HG02798 (cell line): ENCODE measurements at regions not wholly inside any gene's neighbourhood (a gene's known extent, or its start where the extent isn't known, plus 50 kb on each side); places are given as distances from the start of the nearest gene placed in this dataset.
A peak's percentile ranks its signal among the peaks of the same experiment; 100 is the strongest.
"Not testable (repeated sequence)": the region's sequence is repeated elsewhere in the genome, so short reads cannot be mapped to it uniquely, and the experiment has no call there.

Experiments
- ATAC-seq: cut with Tn5 transposase; IDR thresholded peaks from one replicate; pipeline ENCODE4 v1.9.1; 2021; ENCODE audit warnings: mild to moderate bottlenecking; ENCODE audit not compliant: unreplicated experiment, poor library complexity

DNA sequence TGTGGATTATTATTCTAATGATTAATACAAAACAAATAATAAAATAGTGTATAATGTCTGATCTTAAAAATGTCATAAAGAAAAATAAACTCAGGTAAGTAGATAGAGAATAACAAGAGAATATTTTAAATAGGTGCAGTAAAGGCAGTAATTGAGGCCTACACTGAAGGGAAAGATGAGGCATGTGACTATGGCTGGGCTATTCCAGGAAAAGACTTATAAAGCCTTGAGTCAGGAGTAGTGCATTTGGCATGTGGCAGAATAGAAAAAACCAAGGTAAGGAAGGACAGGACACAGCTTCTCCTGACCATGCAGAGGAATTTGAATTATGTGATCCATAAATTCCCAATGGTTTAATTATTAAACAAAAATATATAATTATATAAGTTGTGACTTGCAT, 215.6 kb upstream of the C1QTNF3 start:
- not testable (repeated sequence) for ATAC-seq

DNA sequence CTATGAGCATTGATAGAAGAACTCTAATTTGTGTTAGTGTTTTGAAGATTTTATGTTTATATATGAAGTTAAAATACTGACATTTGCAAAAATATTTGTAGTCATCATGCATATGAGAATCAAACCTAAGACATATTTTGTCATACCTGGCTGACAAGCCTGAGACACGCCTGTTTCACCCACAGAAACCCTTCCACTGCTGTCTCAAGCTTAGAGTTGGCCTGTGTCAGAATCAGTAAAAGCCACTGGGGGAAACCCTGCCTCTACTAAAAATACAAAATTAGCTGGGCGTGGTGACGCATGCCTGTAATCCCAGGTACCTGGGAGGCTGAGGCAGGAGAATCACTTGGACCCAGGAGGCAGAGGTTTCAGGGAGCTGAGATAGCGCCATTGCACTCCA, 218.0 kb upstream of the C1QTNF3 start:
- not testable (repeated sequence) for ATAC-seq

GRCh38 chr5:34266151-34266550, 223.1 kb upstream of the C1QTNF3 start:
- not testable (repeated sequence) for ATAC-seq

GRCh38 chr5:34296759-34297158, 253.7 kb upstream of the C1QTNF3 start:
- ATAC-seq, result not testable (repeated sequence)

- ATAC-seq, result not testable (repeated sequence)
Measured at GRCh38 chr5:34329201-34329600, 286.2 kb upstream of the C1QTNF3 start.

GRCh38 chr5:34329611-34330108, 286.6 kb upstream of the C1QTNF3 start:
- not testable (repeated sequence) for ATAC-seq

GRCh38 chr5:34331928-34332454, 289.0 kb upstream of the C1QTNF3 start:
- not testable (repeated sequence) for ATAC-seq

GRCh38 chr5:34339408-34340001, 296.5 kb upstream of the C1QTNF3 start:
- not testable (repeated sequence) for ATAC-seq

GRCh38 chr5:34354440-34354839, 301.7 kb upstream of the RAI14 start:
- not testable (repeated sequence) for ATAC-seq

GRCh38 chr5:34371417-34371816, 284.7 kb upstream of the RAI14 start:
- not testable (repeated sequence) for ATAC-seq

DNA sequence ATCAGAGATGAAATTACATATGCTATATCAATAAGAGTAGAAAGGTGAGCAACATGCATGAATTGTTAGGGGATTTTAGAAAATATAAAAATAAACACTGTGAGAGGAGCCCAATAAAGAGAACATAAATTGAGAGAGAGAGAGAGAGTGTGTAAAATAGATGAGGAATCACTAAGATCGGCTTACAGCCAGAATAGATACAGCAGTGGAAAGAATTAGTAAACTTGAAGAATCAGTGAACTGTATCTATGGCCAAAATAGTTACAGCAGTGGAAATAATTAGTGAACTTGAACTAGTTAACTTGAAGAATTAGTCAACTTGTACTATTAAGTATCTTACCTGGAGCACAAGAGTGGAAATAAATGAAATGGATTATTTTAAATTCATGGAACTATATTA, 284.3 kb upstream of the RAI14 start:
- not testable (repeated sequence) for ATAC-seq

GRCh38 chr5:34372739-34373138, 283.4 kb upstream of the RAI14 start:
- ATAC-seq, result not testable (repeated sequence)

DNA sequence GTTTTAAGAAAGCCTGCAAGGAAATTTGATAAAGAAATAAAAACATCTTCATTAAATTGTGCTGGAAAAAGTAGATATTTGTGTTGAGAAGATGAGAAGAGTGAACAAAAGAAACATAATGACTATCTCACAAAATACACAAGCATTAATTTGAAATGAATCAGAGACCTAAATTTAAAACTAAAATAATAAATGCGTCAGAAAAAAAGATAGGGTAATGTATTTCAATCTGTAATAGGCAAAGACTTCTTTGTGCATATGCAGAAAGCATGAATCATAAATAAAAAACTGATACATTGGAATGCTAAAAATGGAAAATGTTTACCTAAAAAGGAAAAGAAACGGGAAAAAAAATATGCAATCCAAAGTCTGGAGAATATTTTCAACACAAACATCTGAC, 278.5 kb upstream of the RAI14 start:
- ATAC-seq, result not testable (repeated sequence)

- ATAC-seq, result not testable (repeated sequence)
Measured at GRCh38 chr5:34378498-34378897, 277.6 kb upstream of the RAI14 start.

DNA sequence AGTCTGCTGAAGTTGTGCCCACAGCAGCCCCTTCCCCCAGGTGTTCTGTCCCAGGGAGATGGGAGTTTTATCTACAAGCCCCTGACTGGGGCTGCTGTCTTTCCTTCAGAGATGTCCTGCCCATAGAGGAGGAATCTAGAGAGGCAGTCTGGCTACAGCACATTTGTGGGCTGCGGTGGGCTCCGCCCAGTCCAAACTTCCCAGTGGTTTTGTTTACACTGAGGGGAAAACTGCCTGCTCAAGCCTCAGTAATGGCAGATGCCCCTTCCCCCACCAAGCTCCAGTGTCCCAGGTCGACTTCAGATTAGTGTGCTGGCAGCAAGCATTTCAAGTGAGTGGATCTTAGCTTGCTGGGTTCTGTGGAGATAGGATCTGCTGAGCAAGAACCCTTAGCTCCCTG, 267.4 kb upstream of the RAI14 start:
- ATAC-seq, result not testable (repeated sequence)

DNA sequence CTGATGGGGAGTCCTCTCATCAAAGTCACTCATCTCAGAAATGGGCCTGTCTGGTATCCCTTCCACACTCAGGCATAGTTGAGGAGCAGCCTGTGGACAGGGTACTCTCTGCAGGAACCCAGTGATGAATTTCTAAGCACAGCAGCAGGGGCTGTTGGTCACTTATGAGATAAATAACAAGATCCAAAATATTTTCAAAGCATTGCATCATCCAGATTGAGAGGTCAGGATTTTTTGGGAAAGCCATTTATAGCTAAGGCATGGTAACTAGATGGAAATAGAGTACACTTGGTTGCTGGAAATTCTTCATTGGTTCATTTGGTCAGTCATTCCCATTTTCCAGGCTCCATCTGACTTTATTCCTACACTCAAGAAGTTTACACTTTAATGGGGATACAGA, 246.8 kb upstream of the RAI14 start:
- no peak for ATAC-seq

DNA sequence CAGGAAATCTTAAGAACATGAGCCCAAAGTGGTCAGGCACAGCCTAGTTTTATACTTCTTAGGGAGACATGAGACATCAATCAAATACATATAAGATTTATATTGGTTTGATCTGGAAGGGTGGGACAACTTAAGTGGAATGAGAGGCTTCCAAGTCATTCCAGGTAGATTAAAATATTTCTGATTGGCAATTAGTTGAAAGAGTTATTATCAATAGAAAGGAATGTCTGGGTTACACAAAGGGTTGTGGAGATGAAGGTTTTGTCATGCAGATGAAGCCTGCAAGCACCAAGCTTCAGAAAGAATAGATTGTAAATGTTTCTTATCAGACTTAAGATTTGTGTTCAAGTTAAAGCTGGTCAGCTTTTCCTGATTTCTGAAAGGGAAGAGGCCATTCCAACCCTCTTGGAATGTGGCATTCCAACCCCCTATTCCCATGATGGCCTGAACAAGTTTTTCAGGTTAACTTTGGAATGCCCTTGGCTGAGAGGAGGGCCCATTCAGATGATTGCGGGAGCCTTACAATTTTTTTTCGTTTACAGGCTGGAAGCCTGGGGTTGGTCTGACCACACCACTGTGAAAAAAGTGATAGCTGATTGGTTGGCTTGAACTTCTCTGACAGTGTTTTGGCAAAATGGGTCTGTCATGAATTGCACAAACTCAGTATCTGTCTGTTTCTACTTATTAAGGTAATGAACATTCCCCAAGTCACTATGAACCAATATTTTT, 245.6 kb upstream of the RAI14 start:
- no peak for ATAC-seq

DNA sequence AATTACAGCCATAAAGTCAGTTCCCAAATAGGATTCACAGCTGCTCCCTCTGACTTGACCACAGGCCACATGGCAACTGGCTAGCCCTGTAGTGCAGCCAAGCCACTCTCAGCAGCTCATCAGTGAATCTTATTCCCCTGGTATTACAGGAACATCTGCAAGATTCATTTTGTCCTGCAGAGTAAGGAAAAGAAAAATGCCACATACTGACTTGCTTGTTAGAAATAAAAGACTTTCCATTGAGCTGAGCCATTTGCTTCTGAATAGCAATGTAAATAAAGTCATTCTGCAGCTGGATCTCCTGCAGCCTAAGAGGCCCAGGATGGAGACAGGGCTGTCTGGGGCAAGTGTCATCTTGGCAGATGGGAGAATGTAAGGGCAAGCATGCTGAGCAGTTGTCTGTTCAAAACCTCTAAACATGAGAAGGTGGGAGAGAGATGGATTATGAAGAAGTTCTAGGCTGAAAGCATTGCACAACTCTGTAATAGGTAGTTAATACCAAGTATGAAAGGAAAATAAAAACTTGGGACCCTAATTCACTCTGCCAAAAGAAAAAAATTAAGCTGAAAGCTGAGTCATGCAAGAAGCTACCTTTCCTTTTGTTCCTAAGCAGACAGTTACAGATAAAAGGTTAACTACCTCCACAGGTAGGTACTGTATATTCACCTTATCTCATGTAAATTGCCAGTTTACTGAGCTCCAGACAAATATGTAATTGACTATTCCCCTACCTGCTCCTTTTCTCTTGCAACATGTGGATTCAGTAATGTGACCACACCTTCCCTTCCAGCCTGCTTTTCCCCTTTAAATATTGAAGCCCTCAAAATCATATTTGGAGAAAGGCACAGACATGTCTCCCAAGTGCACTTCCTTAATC, 244.4 kb upstream of the RAI14 start:
- no peak for ATAC-seq

DNA sequence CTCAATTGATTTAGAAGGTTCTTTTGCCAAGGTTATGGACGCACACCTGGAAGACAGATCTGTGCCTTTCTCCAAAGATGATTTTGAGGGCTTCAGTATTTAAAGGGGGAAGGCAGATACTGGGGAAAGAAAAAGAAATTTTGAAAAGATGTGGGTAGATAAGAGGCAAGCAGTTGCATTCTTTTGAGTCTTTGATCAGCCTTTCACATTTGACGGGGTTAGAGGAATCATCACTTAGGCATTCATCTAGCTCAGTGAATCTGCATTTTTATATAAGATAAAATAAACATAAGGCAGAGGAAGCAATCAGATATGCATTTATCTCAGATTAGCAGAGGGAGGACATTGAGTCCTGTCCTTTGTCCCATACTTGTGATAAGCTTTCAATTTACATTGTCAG, 243.4 kb upstream of the RAI14 start:
- ATAC-seq, result no peak

DNA sequence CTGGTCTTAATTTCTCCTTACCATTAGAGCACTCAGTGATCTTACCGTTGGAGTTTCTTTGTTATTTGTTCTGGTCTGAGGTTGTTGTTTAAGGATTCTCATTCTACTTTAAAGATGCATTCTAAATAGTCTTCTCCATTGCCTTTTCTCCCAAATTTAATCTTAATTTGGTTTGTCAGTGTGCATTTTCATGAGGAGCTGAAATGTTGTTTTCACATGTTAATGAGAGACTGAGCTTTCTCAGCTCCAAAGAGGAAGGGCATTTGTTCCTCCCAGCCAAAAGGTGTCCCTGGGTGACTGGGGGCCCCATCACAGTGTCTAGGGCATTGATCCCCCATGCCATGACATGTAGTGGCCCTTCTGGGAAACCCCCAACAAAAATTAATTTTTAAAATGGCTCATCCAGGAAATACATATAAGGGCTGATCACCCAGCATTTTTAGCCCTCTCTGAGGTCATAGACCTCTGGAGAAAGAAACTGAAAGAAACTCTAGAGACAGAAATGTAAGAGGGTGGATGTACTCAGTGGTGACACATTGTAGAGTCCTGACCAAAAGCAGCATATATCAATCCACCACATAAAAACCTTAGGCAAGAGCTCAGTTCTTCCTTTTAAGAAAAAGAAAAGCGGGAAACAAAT, 240.4 kb upstream of the RAI14 start:
- peak; percentile 100 for ATAC-seq
